Astrocyte of the spinal cord (primary cell): ENCODE measurements at regions not wholly inside any gene's neighbourhood (a gene's known extent, or its start where the extent isn't known, plus 50 kb on each side); places are given as distances from the start of the nearest gene placed in this dataset.

Source experiments
- DNase-seq: peaks from one replicate; pipeline ENCODE4 v3.0.0; 2011; ENCODE audit warnings: low read depth, low spot score
- H3K4me3 ChIP-seq: 2 replicates; pipeline ENCODE4 v1.5.1; 2011; ENCODE audit warnings: low read depth, mild to moderate bottlenecking, low read length, moderate library complexity
- in situ Hi-C: cut with HindIII; loops from 2 replicates; pipeline ENCODE4 v1.10.0; 2017; ENCODE audit warnings: low sequenced_read_pairs
- TF ChIP-seq, protein P1 (sequence below): IDR thresholded peaks from 2 replicates; pipeline ENCODE4 v1.5.1; 2012; ENCODE audit warnings: low read depth, mild to moderate bottlenecking, low read length, inconsistent platforms

DNA sequence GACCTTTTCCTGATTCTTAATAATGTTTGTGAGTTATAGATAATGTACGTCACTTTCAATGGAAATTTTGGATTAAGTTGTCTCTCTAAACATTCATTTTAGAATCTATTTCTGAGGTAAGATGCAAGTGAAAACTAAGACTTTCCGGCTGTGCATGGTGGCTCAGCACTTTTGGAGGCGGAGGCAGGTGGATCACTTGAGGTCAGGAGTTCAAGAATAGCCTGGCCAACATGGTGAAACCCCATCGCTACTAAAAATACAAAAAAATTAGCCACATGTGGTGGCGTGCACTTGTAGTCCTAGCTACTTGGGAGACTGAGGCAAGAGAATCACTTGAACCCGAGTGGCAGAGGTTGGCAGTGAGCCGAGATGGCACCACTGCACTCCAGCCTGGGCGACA is 524.6 kb upstream of the SLIT2 start:
- H3K4me3 ChIP-seq: no peak overlapping the region
- DNase-seq: no peak
- TF ChIP-seq, protein P1, sequence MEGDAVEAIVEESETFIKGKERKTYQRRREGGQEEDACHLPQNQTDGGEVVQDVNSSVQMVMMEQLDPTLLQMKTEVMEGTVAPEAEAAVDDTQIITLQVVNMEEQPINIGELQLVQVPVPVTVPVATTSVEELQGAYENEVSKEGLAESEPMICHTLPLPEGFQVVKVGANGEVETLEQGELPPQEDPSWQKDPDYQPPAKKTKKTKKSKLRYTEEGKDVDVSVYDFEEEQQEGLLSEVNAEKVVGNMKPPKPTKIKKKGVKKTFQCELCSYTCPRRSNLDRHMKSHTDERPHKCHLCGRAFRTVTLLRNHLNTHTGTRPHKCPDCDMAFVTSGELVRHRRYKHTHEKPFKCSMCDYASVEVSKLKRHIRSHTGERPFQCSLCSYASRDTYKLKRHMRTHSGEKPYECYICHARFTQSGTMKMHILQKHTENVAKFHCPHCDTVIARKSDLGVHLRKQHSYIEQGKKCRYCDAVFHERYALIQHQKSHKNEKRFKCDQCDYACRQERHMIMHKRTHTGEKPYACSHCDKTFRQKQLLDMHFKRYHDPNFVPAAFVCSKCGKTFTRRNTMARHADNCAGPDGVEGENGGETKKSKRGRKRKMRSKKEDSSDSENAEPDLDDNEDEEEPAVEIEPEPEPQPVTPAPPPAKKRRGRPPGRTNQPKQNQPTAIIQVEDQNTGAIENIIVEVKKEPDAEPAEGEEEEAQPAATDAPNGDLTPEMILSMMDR: no peak
- in situ Hi-C loops: no loop called here

DNA sequence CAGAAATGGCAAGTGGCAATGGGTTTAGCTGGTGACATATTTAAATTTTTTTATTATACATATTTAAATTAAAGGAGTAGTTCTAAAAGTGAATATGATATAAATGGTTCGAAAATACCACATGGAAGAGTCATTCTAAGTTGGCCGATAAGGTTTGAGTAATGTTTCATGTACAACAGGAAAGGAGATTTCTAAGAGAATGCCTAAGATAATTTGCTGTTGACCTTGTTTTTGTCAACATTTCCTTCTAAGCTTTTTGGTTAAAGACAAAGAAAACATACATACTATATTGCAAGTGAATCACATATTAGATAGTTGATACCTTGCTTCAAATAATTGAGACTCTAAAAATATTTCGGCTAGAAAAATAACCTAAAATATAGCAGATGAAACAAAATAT is 526.6 kb upstream of the SLIT2 start:
- DNase-seq: no peak
- H3K4me3 ChIP-seq: no peak overlapping the region
- in situ Hi-C loops: no loop called here
- TF ChIP-seq, protein P1: no peak

DNA sequence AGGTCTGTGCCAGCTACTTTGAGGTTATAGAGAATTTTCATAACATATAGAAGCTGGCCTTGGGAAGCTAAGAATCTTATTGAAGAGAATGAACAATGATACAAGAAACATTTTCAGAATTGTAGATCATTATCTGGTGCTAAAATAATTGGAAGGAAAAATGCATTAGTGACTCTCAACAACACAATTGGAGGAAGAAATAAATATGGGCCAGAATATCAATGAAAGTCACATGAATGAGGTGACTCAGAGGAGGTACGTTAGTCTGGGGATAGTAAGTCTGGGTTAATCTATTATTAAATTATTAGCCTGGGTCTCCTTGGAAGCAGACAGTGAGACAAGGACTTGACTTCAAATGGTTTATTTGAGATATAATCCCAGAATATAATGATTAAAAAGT is 529.3 kb upstream of the SLIT2 start:
- in situ Hi-C loops: no loop called here
- DNase-seq: no peak
- TF ChIP-seq, protein P1: no peak
- H3K4me3 ChIP-seq: no peak overlapping the region

DNA sequence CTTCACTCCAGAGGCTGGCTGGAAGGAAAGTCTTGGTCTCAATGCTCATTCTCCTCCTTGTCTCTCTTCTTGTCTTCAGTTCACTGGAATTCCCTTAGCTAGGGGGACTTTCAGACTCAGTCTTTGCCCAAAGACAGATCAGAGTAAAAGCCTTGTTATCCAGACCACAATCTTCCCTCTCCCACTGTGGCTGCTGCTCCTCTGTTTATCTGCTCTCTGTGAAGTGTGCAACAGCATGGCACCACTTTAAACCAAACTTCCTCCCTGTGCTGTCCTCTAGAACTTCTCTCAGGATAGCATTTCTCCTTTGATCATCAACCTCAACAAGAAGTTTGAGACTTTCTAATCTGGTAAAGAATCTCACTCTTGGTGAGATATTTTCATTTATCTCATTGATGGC is 530.1 kb upstream of the SLIT2 start:
- TF ChIP-seq, protein P1: no peak
- DNase-seq: no peak
- in situ Hi-C loops: no loop called here
- no peak overlapping the region for H3K4me3 ChIP-seq

DNA sequence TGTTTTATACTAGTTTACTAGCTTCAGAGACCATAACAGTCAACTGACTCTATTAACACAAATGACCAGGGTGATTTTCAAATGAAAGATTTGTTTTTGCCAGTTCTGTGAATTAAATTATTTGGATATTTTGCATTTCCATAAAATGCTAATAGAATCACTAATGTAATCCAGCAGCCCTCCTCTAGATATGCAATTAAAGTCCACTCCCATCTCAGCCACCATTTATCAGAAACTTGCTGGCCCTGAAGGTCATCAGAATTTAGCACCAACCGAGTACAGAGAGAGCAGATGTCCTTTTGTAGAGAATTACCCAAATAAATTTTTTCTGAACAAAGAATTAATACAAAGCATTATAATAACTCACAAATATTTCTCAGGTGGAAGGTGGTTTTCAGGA is 531.1 kb upstream of the SLIT2 start:
- TF ChIP-seq, protein P1: no peak
- in situ Hi-C loops: no loop called here
- no peak for DNase-seq

DNA sequence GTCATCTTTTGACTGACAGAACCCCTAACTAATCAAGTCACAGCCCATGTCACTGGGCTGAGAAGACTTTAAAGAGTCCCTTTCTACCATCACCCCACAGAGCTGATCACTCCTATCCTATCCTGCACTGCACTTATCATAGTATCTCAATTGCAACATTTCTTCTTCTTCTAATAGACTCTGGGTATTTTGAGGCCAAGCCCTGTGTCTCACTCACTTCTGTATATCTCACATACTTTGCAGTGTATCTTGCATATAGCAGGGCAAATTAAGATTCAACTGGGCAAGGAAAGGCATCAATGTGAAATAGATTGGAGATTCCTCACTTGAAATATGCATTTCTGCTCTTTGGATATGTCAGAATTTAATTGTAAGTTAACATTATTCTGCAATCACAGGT is 531.5 kb upstream of the SLIT2 start:
- TF ChIP-seq, protein P1: no peak
- H3K4me3 ChIP-seq: no peak overlapping the region
- no peak for DNase-seq
- in situ Hi-C loops: no loop called here

More for the DNA sequence above, 531.1 kb upstream of the SLIT2 start:
- no peak overlapping the region for H3K4me3 ChIP-seq

DNA sequence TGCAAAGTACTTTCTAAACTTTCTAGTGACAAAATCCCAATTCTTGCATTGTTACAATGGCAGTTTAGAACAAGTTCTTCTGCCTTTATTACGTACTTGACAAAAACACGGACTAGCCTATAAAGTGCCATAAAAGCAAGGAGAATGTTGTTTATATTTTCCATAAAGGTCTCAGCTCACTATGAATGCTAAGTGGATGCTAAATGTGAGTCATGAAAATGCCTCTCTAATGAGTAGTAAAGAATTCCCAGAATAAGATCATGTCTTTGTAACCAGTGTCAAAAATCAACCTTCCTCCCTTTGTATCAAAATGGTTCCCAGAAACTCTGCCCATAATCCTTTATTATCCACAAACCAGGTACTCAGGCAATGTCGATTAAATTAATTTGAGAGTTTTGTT is 539.8 kb upstream of the SLIT2 start:
- peak; percentile 69 for DNase-seq
- in situ Hi-C loops: no loop called here
- H3K4me3 ChIP-seq: no peak overlapping the region
- TF ChIP-seq, protein P1: no peak
